KMS-11 (cell line): ENCODE measurements at regions not wholly inside any gene's neighbourhood (a gene's known extent, or its start where the extent isn't known, plus 50 kb on each side); places are given as distances from the start of the nearest gene placed in this dataset.
"Not testable (repeated sequence)": the region's sequence is repeated elsewhere in the genome, so short reads cannot be mapped to it uniquely, and the experiment has no call there.

Experiments
- H2AFZ ChIP-seq: fragments of 200-600 bp; sonication (generic); 2 replicates; pipeline ENCODE4 v1.6.1; 2016; ENCODE audit warnings: antibody characterized with exemption, mixed run types, low read depth
- H3K27ac ChIP-seq: fragments of 200-600 bp; sonication (generic); 2 replicates; pipeline ENCODE4 v1.6.1; 2016; ENCODE audit warnings: mild to moderate bottlenecking, mixed run types
- H3K27me3 ChIP-seq: fragments of 200-600 bp; sonication (generic); 2 replicates; pipeline ENCODE4 v1.6.1; 2017; ENCODE audit warnings: mild to moderate bottlenecking, low read depth, mixed run types, moderate library complexity; ENCODE audit not compliant: insufficient read depth
- H3K36me3 ChIP-seq: fragments of 200-600 bp; sonication (generic); 2 replicates; pipeline ENCODE4 v1.6.1; 2017; ENCODE audit warnings: mild to moderate bottlenecking, mixed run types; ENCODE audit not compliant: insufficient read depth
- H3K4me1 ChIP-seq: fragments of 200-600 bp; sonication (generic); 2 replicates; pipeline ENCODE4 v1.6.1; 2016; ENCODE audit warnings: mild to moderate bottlenecking, low read depth, mixed run types; ENCODE audit not compliant: poor library complexity, severe bottlenecking
- H3K4me2 ChIP-seq: fragments of 200-600 bp; sonication (generic); 2 replicates; pipeline ENCODE4 v1.7.0; 2016; ENCODE audit warnings: mild to moderate bottlenecking, mixed run types
- H3K4me3 ChIP-seq: fragments of 200-600 bp; sonication (generic); IDR thresholded peaks from 2 replicates; pipeline ENCODE4 v1.6.1; 2017; ENCODE audit warnings: low read depth, low read length, mixed read lengths; ENCODE audit not compliant: insufficient read depth
- H3K79me2 ChIP-seq: fragments of 200-600 bp; sonication (generic); 2 replicates; pipeline ENCODE4 v1.6.1; 2016; ENCODE audit warnings: low read depth, mixed run types; ENCODE audit not compliant: insufficient read depth
- H3K9ac ChIP-seq: fragments of 200-600 bp; sonication (generic); 2 replicates; pipeline ENCODE4 v1.6.1; 2016; ENCODE audit warnings: mild to moderate bottlenecking, mixed run types
- H4K20me1 ChIP-seq: fragments of 200-600 bp; sonication (generic); 2 replicates; pipeline ENCODE4 v1.6.1; 2016; ENCODE audit warnings: mild to moderate bottlenecking, mixed run types; ENCODE audit not compliant: insufficient read depth
- TF ChIP-seq, protein P1 (sequence below): fragments of 200-600 bp; sonication (generic); conservative IDR thresholded peaks from 2 replicates; pipeline ENCODE4 v1.6.1; 2017; ENCODE audit warnings: low read depth, mild to moderate bottlenecking, antibody characterized with exemption, low read length, moderate library complexity, mixed read lengths

GRCh38 chr13:31605076-31605860 lies 134.1 kb upstream of the RXFP2 start:
- Histone ChIP-seq H3K36me3 (no peaks in the 10 kb centered on the region), H3K4me3 (no peak overlapping the region), H3K27ac (no peak overlapping the region), H4K20me1 (no peaks in the 10 kb centered on the region), H3K79me2 (no peaks in the 10 kb centered on the region), H3K27me3 (no peaks in the 10 kb centered on the region), H2AFZ (no peak overlapping the region), H3K4me2 (no peak overlapping the region), H3K4me1 (no peaks in the 10 kb centered on the region), H3K9ac (no peak overlapping the region)
- TF ChIP-seq, protein P1, sequence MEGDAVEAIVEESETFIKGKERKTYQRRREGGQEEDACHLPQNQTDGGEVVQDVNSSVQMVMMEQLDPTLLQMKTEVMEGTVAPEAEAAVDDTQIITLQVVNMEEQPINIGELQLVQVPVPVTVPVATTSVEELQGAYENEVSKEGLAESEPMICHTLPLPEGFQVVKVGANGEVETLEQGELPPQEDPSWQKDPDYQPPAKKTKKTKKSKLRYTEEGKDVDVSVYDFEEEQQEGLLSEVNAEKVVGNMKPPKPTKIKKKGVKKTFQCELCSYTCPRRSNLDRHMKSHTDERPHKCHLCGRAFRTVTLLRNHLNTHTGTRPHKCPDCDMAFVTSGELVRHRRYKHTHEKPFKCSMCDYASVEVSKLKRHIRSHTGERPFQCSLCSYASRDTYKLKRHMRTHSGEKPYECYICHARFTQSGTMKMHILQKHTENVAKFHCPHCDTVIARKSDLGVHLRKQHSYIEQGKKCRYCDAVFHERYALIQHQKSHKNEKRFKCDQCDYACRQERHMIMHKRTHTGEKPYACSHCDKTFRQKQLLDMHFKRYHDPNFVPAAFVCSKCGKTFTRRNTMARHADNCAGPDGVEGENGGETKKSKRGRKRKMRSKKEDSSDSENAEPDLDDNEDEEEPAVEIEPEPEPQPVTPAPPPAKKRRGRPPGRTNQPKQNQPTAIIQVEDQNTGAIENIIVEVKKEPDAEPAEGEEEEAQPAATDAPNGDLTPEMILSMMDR: no peak

DNA sequence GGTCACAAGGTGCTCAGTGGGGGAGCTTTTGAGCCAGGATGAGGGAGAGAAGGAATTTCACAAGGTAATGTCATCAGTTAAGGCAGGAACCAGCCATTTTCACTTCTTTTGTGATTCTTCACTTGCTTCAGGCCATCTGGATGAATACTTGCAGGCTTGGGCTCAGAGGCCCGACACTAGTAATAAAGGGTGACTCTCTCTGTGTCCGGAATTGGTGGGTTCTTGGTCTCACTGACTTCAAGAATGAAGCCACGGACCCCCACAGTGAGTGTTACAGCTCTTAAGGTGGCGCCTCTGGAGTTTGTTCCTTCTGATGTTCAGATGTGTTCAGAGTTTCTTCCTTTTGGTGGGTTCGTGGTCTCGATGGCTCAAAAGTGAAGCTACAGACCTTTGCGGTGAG lies 131.8 kb upstream of the RXFP2 start:
- not testable (repeated sequence) for H3K27me3 ChIP-seq, H4K20me1 ChIP-seq, H3K27ac ChIP-seq, H3K4me1 ChIP-seq, H3K36me3 ChIP-seq, H3K79me2 ChIP-seq, H3K4me3 ChIP-seq, H2AFZ ChIP-seq, H3K9ac ChIP-seq, H3K4me2 ChIP-seq

GRCh38 chr13:31608780-31609179 lies 130.5 kb upstream of the RXFP2 start:
- not testable (repeated sequence) for H3K9ac ChIP-seq, H2AFZ ChIP-seq, H4K20me1 ChIP-seq, H3K27ac ChIP-seq, H3K36me3 ChIP-seq, H3K79me2 ChIP-seq, H3K4me1 ChIP-seq, H3K4me3 ChIP-seq, H3K4me2 ChIP-seq, H3K27me3 ChIP-seq

GRCh38 chr13:31610270-31610998 lies 128.9 kb upstream of the RXFP2 start:
- Histone ChIP-seq H2AFZ (no peak overlapping the region), H3K4me2 (no peak overlapping the region), H3K79me2 (no peaks in the 10 kb centered on the region), H3K27ac (no peak overlapping the region), H3K27me3 (no peaks in the 10 kb centered on the region), H3K36me3 (no peaks in the 10 kb centered on the region), H3K4me3 (no peak overlapping the region), H4K20me1 (no peaks in the 10 kb centered on the region), H3K4me1 (no peaks in the 10 kb centered on the region), H3K9ac (no peak overlapping the region)
- TF ChIP-seq, protein P1: no peak

DNA sequence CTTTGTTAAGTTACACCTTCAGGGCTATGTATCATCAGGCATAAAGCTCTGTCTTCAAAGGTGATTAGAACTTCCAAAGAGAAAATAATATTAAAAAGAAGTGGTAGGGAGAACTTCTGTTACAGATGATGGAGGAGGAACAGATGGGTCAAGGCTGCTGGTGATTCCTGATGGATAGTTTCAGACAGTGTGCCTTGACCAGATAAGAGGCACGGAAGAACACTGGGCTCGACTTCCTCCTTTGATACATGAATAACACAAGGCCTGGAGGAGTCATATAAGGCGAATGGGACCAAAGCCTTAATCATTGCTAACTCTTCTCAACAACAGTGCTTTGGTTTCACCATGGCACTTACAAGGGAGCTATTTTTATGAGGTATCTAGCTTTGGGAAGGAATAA lies 128.1 kb upstream of the RXFP2 start:
- Histone ChIP-seq H3K36me3 (no peaks in the 10 kb centered on the region), H3K27me3 (no peaks in the 10 kb centered on the region), H3K79me2 (no peaks in the 10 kb centered on the region), H3K4me2 (no peak overlapping the region), H3K27ac (no peak overlapping the region), H3K9ac (no peak overlapping the region), H3K4me1 (no peaks in the 10 kb centered on the region), H4K20me1 (no peaks in the 10 kb centered on the region), H2AFZ (no peak overlapping the region), H3K4me3 (no peak overlapping the region)
- TF ChIP-seq, protein P1: no peak
